ENCODE measurements at regions not wholly inside any gene's neighbourhood (a gene's known extent, or its start where the extent isn't known, plus 50 kb on each side); places are given as distances from the start of the nearest gene placed in this dataset.
"Not testable (repeated sequence)": the region's sequence is repeated elsewhere in the genome, so short reads cannot be mapped to it uniquely, and the experiment has no call there.

DNA sequence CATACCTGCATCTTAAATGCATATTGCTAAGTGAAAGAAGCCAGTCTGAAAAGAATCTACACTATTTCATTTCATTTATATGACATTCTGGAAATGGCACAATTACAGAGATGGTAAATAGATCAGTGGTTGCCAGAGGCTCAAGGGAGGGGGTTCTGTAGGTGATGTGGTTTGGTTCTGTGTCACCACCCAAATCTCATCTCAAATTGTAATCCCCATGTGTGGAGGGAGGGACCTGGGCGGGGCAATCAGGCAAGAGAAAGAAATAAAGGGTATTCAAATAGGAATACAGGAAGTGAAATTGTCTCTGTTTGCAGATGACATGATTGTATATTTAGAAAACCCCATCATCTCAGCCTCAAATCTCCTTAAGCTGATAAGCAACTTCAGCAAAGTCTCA lies 53.7 kb upstream of the DENND1B start:
- TF ChIP-seq POLR2AphosphoS5 (IDR thresholded peaks at IDR 0.05; ENCODE audit: low read depth); CTCF (conservative IDR thresholded peaks at IDR 0.05; ENCODE audit: low read depth in 2 of 2); EZH2 (IDR thresholded peaks at IDR 0.05; ENCODE audit: low read depth, unreplicated experiment); CREB1 (CRISPR knock-in tag; IDR thresholded peaks at IDR 0.05; ENCODE audit: low read depth): not testable (repeated sequence)
- TF ChIP-seq, protein P1, sequence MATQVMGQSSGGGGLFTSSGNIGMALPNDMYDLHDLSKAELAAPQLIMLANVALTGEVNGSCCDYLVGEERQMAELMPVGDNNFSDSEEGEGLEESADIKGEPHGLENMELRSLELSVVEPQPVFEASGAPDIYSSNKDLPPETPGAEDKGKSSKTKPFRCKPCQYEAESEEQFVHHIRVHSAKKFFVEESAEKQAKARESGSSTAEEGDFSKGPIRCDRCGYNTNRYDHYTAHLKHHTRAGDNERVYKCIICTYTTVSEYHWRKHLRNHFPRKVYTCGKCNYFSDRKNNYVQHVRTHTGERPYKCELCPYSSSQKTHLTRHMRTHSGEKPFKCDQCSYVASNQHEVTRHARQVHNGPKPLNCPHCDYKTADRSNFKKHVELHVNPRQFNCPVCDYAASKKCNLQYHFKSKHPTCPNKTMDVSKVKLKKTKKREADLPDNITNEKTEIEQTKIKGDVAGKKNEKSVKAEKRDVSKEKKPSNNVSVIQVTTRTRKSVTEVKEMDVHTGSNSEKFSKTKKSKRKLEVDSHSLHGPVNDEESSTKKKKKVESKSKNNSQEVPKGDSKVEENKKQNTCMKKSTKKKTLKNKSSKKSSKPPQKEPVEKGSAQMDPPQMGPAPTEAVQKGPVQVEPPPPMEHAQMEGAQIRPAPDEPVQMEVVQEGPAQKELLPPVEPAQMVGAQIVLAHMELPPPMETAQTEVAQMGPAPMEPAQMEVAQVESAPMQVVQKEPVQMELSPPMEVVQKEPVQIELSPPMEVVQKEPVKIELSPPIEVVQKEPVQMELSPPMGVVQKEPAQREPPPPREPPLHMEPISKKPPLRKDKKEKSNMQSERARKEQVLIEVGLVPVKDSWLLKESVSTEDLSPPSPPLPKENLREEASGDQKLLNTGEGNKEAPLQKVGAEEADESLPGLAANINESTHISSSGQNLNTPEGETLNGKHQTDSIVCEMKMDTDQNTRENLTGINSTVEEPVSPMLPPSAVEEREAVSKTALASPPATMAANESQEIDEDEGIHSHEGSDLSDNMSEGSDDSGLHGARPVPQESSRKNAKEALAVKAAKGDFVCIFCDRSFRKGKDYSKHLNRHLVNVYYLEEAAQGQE (IDR thresholded peaks at IDR 0.05; ENCODE audit: unreplicated experiment), result not testable (repeated sequence)
- TF ChIP-seq, protein P2, sequence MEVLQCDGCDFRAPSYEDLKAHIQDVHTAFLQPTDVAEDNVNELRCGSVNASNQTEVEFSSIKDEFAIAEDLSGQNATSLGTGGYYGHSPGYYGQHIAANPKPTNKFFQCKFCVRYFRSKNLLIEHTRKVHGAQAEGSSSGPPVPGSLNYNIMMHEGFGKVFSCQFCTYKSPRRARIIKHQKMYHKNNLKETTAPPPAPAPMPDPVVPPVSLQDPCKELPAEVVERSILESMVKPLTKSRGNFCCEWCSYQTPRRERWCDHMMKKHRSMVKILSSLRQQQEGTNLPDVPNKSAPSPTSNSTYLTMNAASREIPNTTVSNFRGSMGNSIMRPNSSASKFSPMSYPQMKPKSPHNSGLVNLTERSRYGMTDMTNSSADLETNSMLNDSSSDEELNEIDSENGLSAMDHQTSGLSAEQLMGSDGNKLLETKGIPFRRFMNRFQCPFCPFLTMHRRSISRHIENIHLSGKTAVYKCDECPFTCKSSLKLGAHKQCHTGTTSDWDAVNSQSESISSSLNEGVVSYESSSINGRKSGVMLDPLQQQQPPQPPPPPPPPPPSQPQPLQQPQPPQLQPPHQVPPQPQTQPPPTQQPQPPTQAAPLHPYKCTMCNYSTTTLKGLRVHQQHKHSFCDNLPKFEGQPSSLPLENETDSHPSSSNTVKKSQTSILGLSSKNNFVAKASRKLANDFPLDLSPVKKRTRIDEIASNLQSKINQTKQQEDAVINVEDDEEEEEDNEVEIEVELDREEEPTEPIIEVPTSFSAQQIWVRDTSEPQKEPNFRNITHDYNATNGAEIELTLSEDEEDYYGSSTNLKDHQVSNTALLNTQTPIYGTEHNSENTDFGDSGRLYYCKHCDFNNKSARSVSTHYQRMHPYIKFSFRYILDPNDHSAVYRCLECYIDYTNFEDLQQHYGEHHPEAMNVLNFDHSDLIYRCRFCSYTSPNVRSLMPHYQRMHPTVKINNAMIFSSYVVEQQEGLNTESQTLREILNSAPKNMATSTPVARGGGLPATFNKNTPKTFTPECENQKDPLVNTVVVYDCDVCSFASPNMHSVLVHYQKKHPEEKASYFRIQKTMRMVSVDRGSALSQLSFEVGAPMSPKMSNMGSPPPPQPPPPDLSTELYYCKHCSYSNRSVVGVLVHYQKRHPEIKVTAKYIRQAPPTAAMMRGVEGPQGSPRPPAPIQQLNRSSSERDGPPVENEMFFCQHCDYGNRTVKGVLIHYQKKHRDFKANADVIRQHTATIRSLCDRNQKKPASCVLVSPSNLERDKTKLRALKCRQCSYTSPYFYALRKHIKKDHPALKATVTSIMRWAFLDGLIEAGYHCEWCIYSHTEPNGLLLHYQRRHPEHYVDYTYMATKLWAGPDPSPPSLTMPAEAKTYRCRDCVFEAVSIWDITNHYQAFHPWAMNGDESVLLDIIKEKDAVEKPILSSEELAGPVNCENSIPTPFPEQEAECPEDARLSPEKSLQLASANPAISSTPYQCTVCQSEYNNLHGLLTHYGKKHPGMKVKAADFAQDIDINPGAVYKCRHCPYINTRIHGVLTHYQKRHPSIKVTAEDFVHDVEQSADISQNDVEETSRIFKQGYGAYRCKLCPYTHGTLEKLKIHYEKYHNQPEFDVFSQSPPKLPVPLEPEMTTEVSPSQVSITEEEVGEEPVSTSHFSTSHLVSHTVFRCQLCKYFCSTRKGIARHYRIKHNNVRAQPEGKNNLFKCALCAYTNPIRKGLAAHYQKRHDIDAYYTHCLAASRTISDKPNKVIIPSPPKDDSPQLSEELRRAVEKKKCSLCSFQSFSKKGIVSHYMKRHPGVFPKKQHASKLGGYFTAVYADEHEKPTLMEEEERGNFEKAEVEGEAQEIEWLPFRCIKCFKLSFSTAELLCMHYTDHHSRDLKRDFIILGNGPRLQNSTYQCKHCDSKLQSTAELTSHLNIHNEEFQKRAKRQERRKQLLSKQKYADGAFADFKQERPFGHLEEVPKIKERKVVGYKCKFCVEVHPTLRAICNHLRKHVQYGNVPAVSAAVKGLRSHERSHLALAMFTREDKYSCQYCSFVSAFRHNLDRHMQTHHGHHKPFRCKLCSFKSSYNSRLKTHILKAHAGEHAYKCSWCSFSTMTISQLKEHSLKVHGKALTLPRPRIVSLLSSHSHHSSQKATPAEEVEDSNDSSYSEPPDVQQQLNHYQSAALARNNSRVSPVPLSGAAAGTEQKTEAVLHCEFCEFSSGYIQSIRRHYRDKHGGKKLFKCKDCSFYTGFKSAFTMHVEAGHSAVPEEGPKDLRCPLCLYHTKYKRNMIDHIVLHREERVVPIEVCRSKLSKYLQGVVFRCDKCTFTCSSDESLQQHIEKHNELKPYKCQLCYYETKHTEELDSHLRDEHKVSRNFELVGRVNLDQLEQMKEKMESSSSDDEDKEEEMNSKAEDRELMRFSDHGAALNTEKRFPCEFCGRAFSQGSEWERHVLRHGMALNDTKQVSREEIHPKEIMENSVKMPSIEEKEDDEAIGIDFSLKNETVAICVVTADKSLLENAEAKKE (CRISPR knock-in tag; IDR thresholded peaks at IDR 0.05), result not testable (repeated sequence)

All from GM23338 (cell line).